ENCODE measurements at regions not wholly inside any gene's neighbourhood (a gene's known extent, or its start where the extent isn't known, plus 50 kb on each side); places are given as distances from the start of the nearest gene placed in this dataset.

DNA sequence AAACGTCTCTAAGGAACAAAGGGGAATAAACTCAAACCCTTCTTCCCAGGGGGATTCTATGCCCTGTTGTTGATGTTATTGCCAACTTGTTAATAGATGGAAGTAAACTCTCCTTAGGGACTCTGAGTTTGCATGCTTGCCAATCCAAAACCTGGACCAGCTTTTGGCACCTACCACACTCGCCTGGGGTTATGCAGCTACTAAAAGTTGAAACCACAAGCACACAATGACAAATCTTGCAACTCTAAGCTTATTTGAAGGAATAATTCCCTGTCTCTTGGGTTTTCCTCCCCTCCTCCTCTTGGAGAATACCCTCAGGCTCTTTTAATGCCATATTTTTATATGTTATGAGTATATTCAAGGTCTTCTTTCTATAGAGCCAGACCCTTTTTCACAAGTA is 484.1 kb downstream of the FBXO15 start:
- Histone ChIP-seq H2BK12ac (ENCODE audit: insufficient read length, low read depth, low read length) (no peak overlapping the region), H3K9me3 (ENCODE audit: control insufficient read depth, low read depth, low read length) (no peaks in the 10 kb centered on the region), H4K8ac (replicated peaks; ENCODE audit: insufficient read length, low read depth, low read length) (no peak overlapping the region), H2BK120ac (ENCODE audit: low read depth, low read length, poor library complexity, severe bottlenecking) (no peak overlapping the region), H3K18ac (ENCODE audit: insufficient read length, low read depth, low read length) (no peak overlapping the region), H2BK15ac (ENCODE audit: low read depth, low read length) (no peak overlapping the region), H3K27me3 (ENCODE audit: insufficient read depth, low read length) (no peaks in the 10 kb centered on the region), H3K4me1 (ENCODE audit: insufficient read depth, low read length) (no peaks in the 10 kb centered on the region), H4K5ac (ENCODE audit: insufficient read length, low read depth, low read length) (no peak overlapping the region), H3K23ac (ENCODE audit: insufficient read length, low read depth, low read length) (no peak overlapping the region), H4K91ac (ENCODE audit: insufficient read length, low read depth, low read length) (no peak overlapping the region), H4K20me1 (ENCODE audit: control insufficient read depth, insufficient read depth, insufficient read length) (no peaks in the 10 kb centered on the region), H2BK20ac (ENCODE audit: low read depth, low read length, poor library complexity, severe bottlenecking) (no peak overlapping the region), H3K14ac (ENCODE audit: insufficient read depth, low read length) (no peak overlapping the region), H3K4me2 (ENCODE audit: insufficient read depth, insufficient read length, low read length) (no peak overlapping the region), H2AK5ac (ENCODE audit: insufficient read length, low read length) (no peak overlapping the region), H2BK5ac (ENCODE audit: insufficient read length, low read length) (no peak overlapping the region), H3K79me2 (ENCODE audit: insufficient read depth, low read length) (no peaks in the 10 kb centered on the region), H3K79me1 (ENCODE audit: insufficient read depth, low read depth, low read length, poor library complexity, severe bottlenecking) (no peaks in the 10 kb centered on the region), H3K4ac (ENCODE audit: low read depth, low read length) (no peak overlapping the region), H3K56ac (ENCODE audit: insufficient read length, low read depth, low read length) (no peak overlapping the region), H3K9ac (ENCODE audit: extremely low read depth, insufficient read length, low read length) (no peak overlapping the region), H3K27ac (ENCODE audit: insufficient read length, low read depth, low read length) (no peak overlapping the region), H3K23me2 (ENCODE audit: insufficient read length, low read depth, low read length, poor library complexity, severe bottlenecking) (no peaks in the 10 kb centered on the region), H2AFZ (ENCODE audit: low read length) (no peak overlapping the region), H3T11ph (ENCODE audit: low read length) (no peak overlapping the region)
- DNase-seq = no peak
- Mint-ChIP-seq H3K27me3 (ENCODE audit: low read depth) (peaks cover 3% of the 10 kb centered on the region; the same call in 1 of the 2 replicates), H3K36me3 (ENCODE audit: insufficient read depth in 1 of 3, low read depth in 3 of 3) (no peaks in the 10 kb centered on the region; a peak in 1 of 7 replicates), H3K4me3 (no peak overlapping the region), H3K9me3 (no peaks in the 10 kb centered on the region), H3K4me1 (no peaks in the 10 kb centered on the region), H3K27ac (no peak overlapping the region)
- WGBS (ENCODE audit: extremely low coverage, insufficient read length, low lambda C conversion rate) = no CpG with 5 or more reads among the region's 2 CpGs
- TF ChIP-seq, protein P1, sequence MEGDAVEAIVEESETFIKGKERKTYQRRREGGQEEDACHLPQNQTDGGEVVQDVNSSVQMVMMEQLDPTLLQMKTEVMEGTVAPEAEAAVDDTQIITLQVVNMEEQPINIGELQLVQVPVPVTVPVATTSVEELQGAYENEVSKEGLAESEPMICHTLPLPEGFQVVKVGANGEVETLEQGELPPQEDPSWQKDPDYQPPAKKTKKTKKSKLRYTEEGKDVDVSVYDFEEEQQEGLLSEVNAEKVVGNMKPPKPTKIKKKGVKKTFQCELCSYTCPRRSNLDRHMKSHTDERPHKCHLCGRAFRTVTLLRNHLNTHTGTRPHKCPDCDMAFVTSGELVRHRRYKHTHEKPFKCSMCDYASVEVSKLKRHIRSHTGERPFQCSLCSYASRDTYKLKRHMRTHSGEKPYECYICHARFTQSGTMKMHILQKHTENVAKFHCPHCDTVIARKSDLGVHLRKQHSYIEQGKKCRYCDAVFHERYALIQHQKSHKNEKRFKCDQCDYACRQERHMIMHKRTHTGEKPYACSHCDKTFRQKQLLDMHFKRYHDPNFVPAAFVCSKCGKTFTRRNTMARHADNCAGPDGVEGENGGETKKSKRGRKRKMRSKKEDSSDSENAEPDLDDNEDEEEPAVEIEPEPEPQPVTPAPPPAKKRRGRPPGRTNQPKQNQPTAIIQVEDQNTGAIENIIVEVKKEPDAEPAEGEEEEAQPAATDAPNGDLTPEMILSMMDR (conservative IDR thresholded peaks at IDR 0.05) = no peak

All from H9 (cell line).